Thoracic aorta (tissue), 2 donors: ENCODE measurements at regions not wholly inside any gene's neighbourhood (a gene's known extent, or its start where the extent isn't known, plus 50 kb on each side); places are given as distances from the start of the nearest gene placed in this dataset.
"Not testable (repeated sequence)": the region's sequence is repeated elsewhere in the genome, so short reads cannot be mapped to it uniquely, and the experiment has no call there.

Source experiments
- ATAC-seq: fragments of 150-250 bp; one replicate; pipeline ENCODE4 v1.8.0; 2017; ENCODE audit warnings: low read depth; ENCODE audit not compliant: insufficient number of reproducible peaks, low FRiP score
- DNase-seq: peaks from one replicate; pipeline ENCODE4 v3.0.0-alpha.2; 2020; ENCODE audit warnings: low spot score
- H3K27ac ChIP-seq, 2 donors: fragments of 200-600 bp; sonication (generic); 1 replicate in 1 of 2; 2 replicates in 1 of 2; pipeline ENCODE4 v1.5.1; 2016; ENCODE audit warnings: mild to moderate bottlenecking in 2 of 2, moderate library complexity in 2 of 2
- H3K27me3 ChIP-seq: fragments of 200-600 bp; sonication (generic); replicated peaks from 2 replicates; pipeline ENCODE4 v1.6.0; 2016; ENCODE audit warnings: mild to moderate bottlenecking; ENCODE audit not compliant: insufficient read depth
- H3K36me3 ChIP-seq: fragments of 200-600 bp; sonication (generic); one replicate; pipeline ENCODE4 v1.5.1; 2016
- H3K4me1 ChIP-seq, 2 donors: fragments of 200-600 bp; sonication (generic); 1 replicate in 1 of 2; 2 replicates in 1 of 2; pipeline versions ENCODE4 v1.5.1 to v1.6.0; 2016; ENCODE audit warnings: low read depth in 2 of 2, mild to moderate bottlenecking in 1 of 2; ENCODE audit not compliant: control insufficient read depth in 1 of 2
- H3K4me3 ChIP-seq: fragments of 200-600 bp; sonication (generic); 2 replicates; pipeline ENCODE4 v1.5.1; 2016; ENCODE audit warnings: mild to moderate bottlenecking
- H3K9me3 ChIP-seq: fragments of 200-600 bp; sonication (generic); 2 replicates; pipeline ENCODE4 v1.5.1; 2016
- TF ChIP-seq, protein P1 (sequence below): fragments of 200-600 bp; sonication (generic); IDR thresholded peaks from one replicate; pipeline ENCODE4 v1.5.1; 2019; ENCODE audit warnings: antibody characterized with exemption

- Histone ChIP-seq H3K4me3 (no peak overlapping the region), H3K27ac (no peak overlapping the region), H3K27me3 (no peaks in the 10 kb centered on the region), H3K4me1 (no peaks in the 10 kb centered on the region), H3K9me3 (no peaks in the 10 kb centered on the region), H3K36me3 (no peaks in the 10 kb centered on the region)
- ATAC-seq: no peak
- TF ChIP-seq, protein P1, sequence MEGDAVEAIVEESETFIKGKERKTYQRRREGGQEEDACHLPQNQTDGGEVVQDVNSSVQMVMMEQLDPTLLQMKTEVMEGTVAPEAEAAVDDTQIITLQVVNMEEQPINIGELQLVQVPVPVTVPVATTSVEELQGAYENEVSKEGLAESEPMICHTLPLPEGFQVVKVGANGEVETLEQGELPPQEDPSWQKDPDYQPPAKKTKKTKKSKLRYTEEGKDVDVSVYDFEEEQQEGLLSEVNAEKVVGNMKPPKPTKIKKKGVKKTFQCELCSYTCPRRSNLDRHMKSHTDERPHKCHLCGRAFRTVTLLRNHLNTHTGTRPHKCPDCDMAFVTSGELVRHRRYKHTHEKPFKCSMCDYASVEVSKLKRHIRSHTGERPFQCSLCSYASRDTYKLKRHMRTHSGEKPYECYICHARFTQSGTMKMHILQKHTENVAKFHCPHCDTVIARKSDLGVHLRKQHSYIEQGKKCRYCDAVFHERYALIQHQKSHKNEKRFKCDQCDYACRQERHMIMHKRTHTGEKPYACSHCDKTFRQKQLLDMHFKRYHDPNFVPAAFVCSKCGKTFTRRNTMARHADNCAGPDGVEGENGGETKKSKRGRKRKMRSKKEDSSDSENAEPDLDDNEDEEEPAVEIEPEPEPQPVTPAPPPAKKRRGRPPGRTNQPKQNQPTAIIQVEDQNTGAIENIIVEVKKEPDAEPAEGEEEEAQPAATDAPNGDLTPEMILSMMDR: no peak
- DNase-seq: no peak
Measured at GRCh38 chr2:167784084-167784425, 463.3 kb downstream of the STK39 start.

DNA sequence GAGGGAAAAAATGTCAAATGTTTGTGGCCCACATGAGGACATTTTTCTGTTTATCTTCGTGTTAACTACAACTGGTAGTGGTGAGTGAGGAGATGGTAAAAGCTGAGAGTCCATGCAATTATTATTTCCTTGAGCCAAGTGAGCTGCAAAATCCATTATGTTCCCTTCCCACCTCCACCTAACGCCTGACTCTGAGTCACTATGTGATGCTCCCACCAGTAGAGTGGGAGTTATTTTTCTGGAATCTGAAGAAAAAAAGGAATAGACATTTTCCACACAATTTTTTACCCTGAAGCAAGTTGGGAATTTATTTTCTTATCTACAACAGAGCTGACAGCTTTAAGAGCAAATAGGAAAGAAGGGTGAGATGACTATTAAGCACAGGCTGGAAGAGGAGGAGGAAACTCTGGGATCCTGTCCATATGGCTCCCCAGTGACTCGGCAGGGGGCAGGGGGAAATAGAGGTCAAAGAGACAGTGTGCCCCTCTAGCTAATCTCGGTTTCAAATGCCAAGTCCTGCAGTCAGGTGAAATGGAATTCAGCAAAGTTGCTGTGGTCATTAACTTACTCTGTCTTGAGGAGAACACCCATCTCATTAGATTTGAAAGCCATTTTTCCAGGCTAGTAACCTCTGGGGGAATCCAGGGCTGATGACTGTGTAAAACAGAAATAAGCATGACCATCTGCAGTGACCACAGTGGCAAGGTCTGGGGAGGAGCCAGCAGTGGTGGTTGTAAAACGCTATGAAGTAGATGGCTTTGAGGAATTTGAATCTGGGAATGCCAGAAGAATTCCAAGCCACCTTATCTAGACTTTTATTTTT is 463.9 kb downstream of the STK39 start:
- no peak for DNase-seq
- H3K27ac ChIP-seq: no peak overlapping the region
- H3K4me3 ChIP-seq: no peak overlapping the region
- H3K9me3 ChIP-seq: no peaks in the 10 kb centered on the region
- no peaks in the 10 kb centered on the region for H3K27me3 ChIP-seq
- TF ChIP-seq, protein P1: no peak
- no peaks in the 10 kb centered on the region for H3K4me1 ChIP-seq
- no peak for ATAC-seq
- H3K36me3 ChIP-seq: no peaks in the 10 kb centered on the region

DNA sequence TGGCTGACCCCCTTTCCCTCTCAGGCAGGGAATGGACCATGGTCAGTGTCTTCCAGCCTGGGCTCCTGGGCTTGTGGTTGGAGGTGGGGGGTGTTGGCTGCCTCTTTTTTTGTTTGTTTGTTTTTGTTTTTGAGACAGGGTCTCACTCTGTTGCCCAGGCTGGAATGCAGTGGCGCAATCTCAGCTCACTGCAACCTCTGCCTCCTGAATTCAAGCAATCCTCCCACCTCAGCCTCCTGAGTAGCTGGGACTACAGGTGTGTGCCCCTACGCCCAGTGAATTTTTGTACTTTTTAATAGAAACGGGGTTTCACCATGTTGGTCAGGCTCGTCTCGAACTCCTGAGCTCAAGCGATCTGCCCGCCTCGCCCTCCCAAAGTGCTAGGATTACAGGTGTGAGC is 465.8 kb downstream of the STK39 start:
- H3K36me3 ChIP-seq, H3K4me3 ChIP-seq, H3K27me3 ChIP-seq, H3K27ac ChIP-seq, ATAC-seq, DNase-seq, H3K9me3 ChIP-seq, H3K4me1 ChIP-seq: not testable (repeated sequence)

GRCh38 chr2:167776359-167776758 is 471.0 kb downstream of the STK39 start:
- Histone ChIP-seq H3K27ac (no peak overlapping the region), H3K36me3 (no peaks in the 10 kb centered on the region), H3K27me3 (no peaks in the 10 kb centered on the region), H3K4me3 (no peak overlapping the region), H3K9me3 (no peaks in the 10 kb centered on the region), H3K4me1 (no peaks in the 10 kb centered on the region)
- TF ChIP-seq, protein P1: no peak
- ATAC-seq: no peak
- DNase-seq: no peak

- Histone ChIP-seq H3K4me1 (no peaks in the 10 kb centered on the region), H3K27me3 (no peaks in the 10 kb centered on the region), H3K9me3 (peaks cover 3% of the 10 kb centered on the region), H3K27ac (no peak overlapping the region), H3K4me3 (no peak overlapping the region), H3K36me3 (no peaks in the 10 kb centered on the region)
- TF ChIP-seq, protein P1: no peak
- ATAC-seq: no peak
- no peak for DNase-seq
Measured at GRCh38 chr2:167771628-167772027, 475.8 kb downstream of the STK39 start.

DNA sequence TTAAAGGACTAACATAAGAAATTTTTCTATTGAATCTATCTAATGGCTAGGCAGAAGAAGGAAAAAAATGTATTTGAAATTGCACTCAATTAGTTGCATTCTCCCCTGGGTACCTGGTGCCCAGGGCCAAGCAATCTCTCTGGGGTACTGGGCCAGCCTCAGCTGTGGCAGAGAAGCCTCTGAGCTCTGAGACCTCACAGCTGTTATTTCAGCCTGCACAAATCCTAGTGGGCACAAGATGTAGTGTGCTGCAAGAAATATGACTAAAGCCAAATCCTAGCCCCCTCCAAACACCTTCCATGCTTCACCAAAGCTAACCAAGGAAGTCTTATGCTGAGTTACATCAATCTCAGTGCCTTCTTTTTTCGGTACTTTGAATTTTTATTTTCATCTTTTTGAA is 478.4 kb downstream of the STK39 start:
- Histone ChIP-seq H3K4me1 (no peaks in the 10 kb centered on the region), H3K27ac (no peak overlapping the region), H3K4me3 (no peak overlapping the region), H3K9me3 (peaks cover 3% of the 10 kb centered on the region), H3K36me3 (no peaks in the 10 kb centered on the region), H3K27me3 (no peaks in the 10 kb centered on the region)
- TF ChIP-seq, protein P1: no peak
- ATAC-seq (no peak), DNase-seq (no peak)
